K562 (cell line): ENCODE measurements at regions not wholly inside any gene's neighbourhood (a gene's known extent, or its start where the extent isn't known, plus 50 kb on each side); places are given as distances from the start of the nearest gene placed in this dataset.

Source experiments
- CEBPG ChIP-seq, 3 experiments: fragments of 200-800 bp in 1 of 3; sonication (Bioruptor generic) in 1 of 3; sonication (generic) in 1 of 3; formaldehyde crosslinking in 1 of 3; IDR thresholded peaks in 2 of 3; conservative IDR thresholded peaks in 1 of 3; 2 replicates each; pipeline versions ENCODE4 v1.6.1 to v1.8.0; 2016 to 2022; ENCODE audit warnings: missing compliant biosample characterization in 2 of 3, missing genetic modification characterization in 2 of 3, mild to moderate bottlenecking in 1 of 3, missing genetic modification reagents in 1 of 3
- CHD2 ChIP-seq: IDR thresholded peaks from 2 replicates; pipeline ENCODE4 v1.6.1; 2011; ENCODE audit warnings: low read depth, low read length
- EP400 ChIP-seq: fragments of 450-650 bp; IDR thresholded peaks from 2 replicates; pipeline ENCODE4 v1.6.1; 2017; ENCODE audit warnings: antibody characterized with exemption, mild to moderate bottlenecking, moderate library complexity
- GABPB1 ChIP-seq: sonication (generic); formaldehyde crosslinking; IDR thresholded peaks from 2 replicates; pipeline ENCODE4 v1.8.0; 2022; ENCODE audit warnings: mild to moderate bottlenecking, missing genetic modification reagents
- HCFC1 ChIP-seq: IDR thresholded peaks from 2 replicates; pipeline ENCODE4 v1.6.1; 2012; ENCODE audit warnings: low read depth, low read length, improper control_type of control experiment
- MEIS2 ChIP-seq: fragments of 450-650 bp; IDR thresholded peaks from 2 replicates; pipeline ENCODE4 v1.6.1; 2014; ENCODE audit warnings: mild to moderate bottlenecking; ENCODE audit not compliant: partially characterized antibody
- NCOA6 ChIP-seq: fragments of 450-650 bp; IDR thresholded peaks from 2 replicates; pipeline ENCODE4 v1.6.1; 2017; ENCODE audit warnings: mild to moderate bottlenecking
- NFE2 ChIP-seq: IDR thresholded peaks from 2 replicates; pipeline ENCODE4 v1.6.1; 2014; ENCODE audit warnings: antibody characterized with exemption, low read depth
- NR1H2 ChIP-seq: sonication (generic); formaldehyde crosslinking; IDR thresholded peaks from 2 replicates; pipeline ENCODE4 v1.4.0; 2020; ENCODE audit warnings: mild to moderate bottlenecking, missing genetic modification reagents
- POLR2G ChIP-seq: fragments of 200-400 bp; formaldehyde crosslinking; IDR thresholded peaks from 2 replicates; pipeline ENCODE4 v1.6.1; 2017; ENCODE audit warnings: low read depth, mild to moderate bottlenecking, antibody characterized with exemption, low read length, moderate library complexity
- SMAD3 ChIP-seq: fragments of 450-650 bp; formaldehyde crosslinking; conservative IDR thresholded peaks from 2 replicates; pipeline ENCODE4 v1.4.0; 2020; ENCODE audit warnings: mild to moderate bottlenecking
- SMARCA5 ChIP-seq: fragments of 450-650 bp; IDR thresholded peaks from 2 replicates; pipeline ENCODE4 v1.6.1; 2016
- TAF7 ChIP-seq: fragments of 450-650 bp; IDR thresholded peaks from 2 replicates; pipeline ENCODE4 v1.6.1; 2016; ENCODE audit warnings: missing genetic modification characterization, missing compliant biosample characterization
- XRCC5 ChIP-seq: fragments of 200-400 bp; formaldehyde crosslinking; IDR thresholded peaks from 2 replicates; pipeline ENCODE4 v1.6.1; 2017; ENCODE audit warnings: low read depth, mild to moderate bottlenecking, low read length
- ZNF175 ChIP-seq: fragments of 200-800 bp; sonication (Bioruptor generic); IDR thresholded peaks from 2 replicates; pipeline ENCODE4 v1.6.1; 2016; ENCODE audit warnings: low read depth, mild to moderate bottlenecking, missing genetic modification characterization, missing compliant biosample characterization
- ZNF239 ChIP-seq: fragments of 250-450 bp; sonication (Bioruptor Pico); IDR thresholded peaks from 2 replicates; pipeline ENCODE4 v1.4.0; 2020; ENCODE audit warnings: mild to moderate bottlenecking
- ZNF551 ChIP-seq: fragments of 250-450 bp; sonication (Bioruptor Pico); IDR thresholded peaks from 2 replicates; pipeline ENCODE4 v1.5.0; 2021; ENCODE audit warnings: mild to moderate bottlenecking, moderate library complexity
- TF ChIP-seq, protein P1 (sequence below), 3 experiments: fragments of 200-800 bp in 1 of 3; sonication (Bioruptor generic) in 1 of 3; sonication (generic) in 1 of 3; formaldehyde crosslinking in 1 of 3; IDR thresholded peaks; 2 replicates each; pipeline versions ENCODE4 v1.6.1 to v1.8.0; 2016 to 2022; ENCODE audit warnings: mild to moderate bottlenecking in 2 of 3, missing compliant biosample characterization in 2 of 3, missing genetic modification characterization in 2 of 3, missing genetic modification reagents in 1 of 3
- TF ChIP-seq, protein P2 (sequence below): fragments of 450-650 bp; formaldehyde crosslinking; IDR thresholded peaks from 2 replicates; pipeline ENCODE4 v1.4.0; 2022; ENCODE audit warnings: mild to moderate bottlenecking, moderate library complexity
- TF ChIP-seq, protein P3 (sequence below): sonication (generic); formaldehyde crosslinking; IDR thresholded peaks from 2 replicates; pipeline ENCODE4 v1.8.0; 2022; ENCODE audit warnings: mild to moderate bottlenecking, missing genetic modification reagents

DNA sequence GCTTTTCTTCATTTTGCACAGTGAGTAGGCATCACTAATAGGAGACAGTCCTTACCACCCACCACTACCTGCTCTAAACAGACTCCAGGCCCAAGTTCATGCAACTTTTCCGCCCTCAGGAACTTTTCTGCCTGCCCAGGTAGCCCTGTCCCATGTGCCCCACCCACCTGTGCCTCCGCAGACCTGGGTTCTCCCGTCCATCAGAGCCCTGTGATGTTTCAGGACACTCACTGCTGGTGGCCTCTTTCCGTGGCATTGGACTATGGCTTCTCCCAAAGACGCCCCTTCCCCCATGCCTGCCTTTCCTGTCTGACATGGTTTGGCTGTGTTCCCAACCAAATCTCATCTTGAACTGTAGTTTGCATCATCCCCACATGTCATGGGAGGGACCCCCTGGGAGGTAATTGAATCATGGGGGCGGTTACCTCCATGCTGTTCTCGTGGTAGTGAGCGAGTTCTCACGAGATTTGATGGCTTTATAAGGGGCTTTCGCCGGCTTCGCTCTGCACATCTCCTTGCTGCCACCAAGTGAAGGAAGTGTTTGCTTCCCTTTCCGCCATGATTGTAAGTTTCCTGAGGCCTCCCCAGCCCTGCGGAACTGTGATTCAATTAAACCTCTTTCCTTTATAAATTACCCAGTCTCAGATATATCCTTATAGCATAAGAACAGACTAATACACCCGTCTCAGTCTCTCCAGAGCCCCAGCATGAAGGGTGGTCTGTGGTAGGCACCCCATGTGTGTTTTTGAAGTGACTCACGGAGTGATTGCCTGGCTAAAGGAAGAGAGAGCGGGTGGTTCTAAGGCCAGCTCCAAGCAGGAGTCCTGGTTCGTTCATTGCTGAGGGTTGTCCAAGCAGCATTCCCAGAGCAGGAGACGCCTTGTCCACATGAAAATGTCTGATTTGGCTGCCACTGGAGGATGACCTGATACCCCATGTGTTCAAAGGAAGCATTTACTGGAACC, 86.0 kb upstream of the ZBTB40 start (continued):
- TF ChIP-seq TAF7 (tag) (no peak), EP400 (peak; percentile 82), ZNF239 (CRISPR knock-in tag) (no peak), CHD2 (peak; percentile 90), NCOA6 (no peak), POLR2G (peak; percentile 36; the same call in 1 of the 2 replicates), NFE2 (no peak), ZNF175 (CRISPR knock-in tag) (0 out of 2 replicates have a peak, but pooled peaks have one; percentile 65), NR1H2 (CRISPR knock-in tag) (no peak), SMAD3 (CRISPR knock-in tag) (no peak), HCFC1 (0 out of 2 replicates have a peak, but pooled peaks have one; percentile 9), XRCC5 (no peak), ZNF551 (CRISPR knock-in tag) (no peak), GABPB1 (CRISPR knock-in tag) (no peak), SMARCA5 (no peak), CEBPG (CRISPR knock-in tag; IDR thresholded peaks at IDR 0.05) (peak; percentile 75), CEBPG (tag; conservative IDR thresholded peaks at IDR 0.05 in 1 of 2, IDR thresholded peaks at IDR 0.05 in 1 of 2) (peak in 1 of 2 experiments; percentile 88; a peak in 2 of 4 replicates), MEIS2 (peak; percentile 32)
- TF ChIP-seq, protein P1, sequence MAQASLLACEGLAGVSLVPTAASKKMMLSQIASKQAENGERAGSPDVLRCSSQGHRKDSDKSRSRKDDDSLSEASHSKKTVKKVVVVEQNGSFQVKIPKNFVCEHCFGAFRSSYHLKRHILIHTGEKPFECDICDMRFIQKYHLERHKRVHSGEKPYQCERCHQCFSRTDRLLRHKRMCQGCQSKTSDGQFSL (CRISPR knock-in tag; IDR thresholded peaks at IDR 0.05), result no peak
- TF ChIP-seq, protein P1 (tag; IDR thresholded peaks at IDR 0.05), result no peak; a peak in 1 of 4 replicates
- TF ChIP-seq, protein P2, sequence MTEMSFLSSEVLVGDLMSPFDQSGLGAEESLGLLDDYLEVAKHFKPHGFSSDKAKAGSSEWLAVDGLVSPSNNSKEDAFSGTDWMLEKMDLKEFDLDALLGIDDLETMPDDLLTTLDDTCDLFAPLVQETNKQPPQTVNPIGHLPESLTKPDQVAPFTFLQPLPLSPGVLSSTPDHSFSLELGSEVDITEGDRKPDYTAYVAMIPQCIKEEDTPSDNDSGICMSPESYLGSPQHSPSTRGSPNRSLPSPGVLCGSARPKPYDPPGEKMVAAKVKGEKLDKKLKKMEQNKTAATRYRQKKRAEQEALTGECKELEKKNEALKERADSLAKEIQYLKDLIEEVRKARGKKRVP (CRISPR knock-in tag), result no peak
- TF ChIP-seq, protein P3, sequence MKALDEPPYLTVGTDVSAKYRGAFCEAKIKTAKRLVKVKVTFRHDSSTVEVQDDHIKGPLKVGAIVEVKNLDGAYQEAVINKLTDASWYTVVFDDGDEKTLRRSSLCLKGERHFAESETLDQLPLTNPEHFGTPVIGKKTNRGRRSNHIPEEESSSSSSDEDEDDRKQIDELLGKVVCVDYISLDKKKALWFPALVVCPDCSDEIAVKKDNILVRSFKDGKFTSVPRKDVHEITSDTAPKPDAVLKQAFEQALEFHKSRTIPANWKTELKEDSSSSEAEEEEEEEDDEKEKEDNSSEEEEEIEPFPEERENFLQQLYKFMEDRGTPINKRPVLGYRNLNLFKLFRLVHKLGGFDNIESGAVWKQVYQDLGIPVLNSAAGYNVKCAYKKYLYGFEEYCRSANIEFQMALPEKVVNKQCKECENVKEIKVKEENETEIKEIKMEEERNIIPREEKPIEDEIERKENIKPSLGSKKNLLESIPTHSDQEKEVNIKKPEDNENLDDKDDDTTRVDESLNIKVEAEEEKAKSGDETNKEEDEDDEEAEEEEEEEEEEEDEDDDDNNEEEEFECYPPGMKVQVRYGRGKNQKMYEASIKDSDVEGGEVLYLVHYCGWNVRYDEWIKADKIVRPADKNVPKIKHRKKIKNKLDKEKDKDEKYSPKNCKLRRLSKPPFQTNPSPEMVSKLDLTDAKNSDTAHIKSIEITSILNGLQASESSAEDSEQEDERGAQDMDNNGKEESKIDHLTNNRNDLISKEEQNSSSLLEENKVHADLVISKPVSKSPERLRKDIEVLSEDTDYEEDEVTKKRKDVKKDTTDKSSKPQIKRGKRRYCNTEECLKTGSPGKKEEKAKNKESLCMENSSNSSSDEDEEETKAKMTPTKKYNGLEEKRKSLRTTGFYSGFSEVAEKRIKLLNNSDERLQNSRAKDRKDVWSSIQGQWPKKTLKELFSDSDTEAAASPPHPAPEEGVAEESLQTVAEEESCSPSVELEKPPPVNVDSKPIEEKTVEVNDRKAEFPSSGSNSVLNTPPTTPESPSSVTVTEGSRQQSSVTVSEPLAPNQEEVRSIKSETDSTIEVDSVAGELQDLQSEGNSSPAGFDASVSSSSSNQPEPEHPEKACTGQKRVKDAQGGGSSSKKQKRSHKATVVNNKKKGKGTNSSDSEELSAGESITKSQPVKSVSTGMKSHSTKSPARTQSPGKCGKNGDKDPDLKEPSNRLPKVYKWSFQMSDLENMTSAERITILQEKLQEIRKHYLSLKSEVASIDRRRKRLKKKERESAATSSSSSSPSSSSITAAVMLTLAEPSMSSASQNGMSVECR (CRISPR knock-in tag), result no peak
